ENCODE measurements at regions not wholly inside any gene's neighbourhood (a gene's known extent, or its start where the extent isn't known, plus 50 kb on each side); places are given as distances from the start of the nearest gene placed in this dataset.

- WGBS (ENCODE audit: insufficient coverage, insufficient replicate concordance, low lambda C conversion rate, missing lambda C conversion rate): 37% methylated on average over 3 of the region's 3 CpGs
- SMC1A ChIA-PET (ENCODE audit: uncharacterized antibody, unreplicated experiment): no interaction called here
- Histone ChIP-seq H3K4me2 (ENCODE audit: control insufficient read depth, insufficient read depth) (no peak overlapping the region), H3K36me3 (ENCODE audit: control insufficient read depth in 2 of 2, insufficient read depth in 2 of 2, low read length in 1 of 2) (no peaks in the 10 kb centered on the region), H2AFZ (ENCODE audit: control insufficient read depth, low read depth, low read length) (no peak overlapping the region), H4K20me1 (ENCODE audit: control insufficient read depth, insufficient read depth) (no peaks in the 10 kb centered on the region), H3K9me3 (replicated peaks; ENCODE audit: control insufficient read depth, insufficient read depth, low read length) (no peaks in the 10 kb centered on the region), H3K4me1 (ENCODE audit: control insufficient read depth, insufficient read depth, low read length) (no peaks in the 10 kb centered on the region), H3K79me2 (ENCODE audit: control insufficient read depth, insufficient read depth, low read length) (no peaks in the 10 kb centered on the region), H3K27me3 (replicated peaks in 1 of 2; ENCODE audit: control insufficient read depth in 2 of 2, insufficient read depth in 2 of 2, low read length in 1 of 2) (no peaks in the 10 kb centered on the region), H3K4me3 (no peak overlapping the region), H3K27ac (ENCODE audit: control insufficient read depth, insufficient read depth) (no peak overlapping the region), H3K9ac (ENCODE audit: control insufficient read depth, insufficient read depth, low read length) (no peak overlapping the region)
- FAIRE-seq (no peak), ATAC-seq (no peak), DNase-seq (ENCODE audit: low read depth, low spot score) (no peak)
- BruUV-seq (replicated peaks): no TSS peak
- no peak for TF ChIP-seq ZNF207 (IDR thresholded peaks at IDR 0.05; ENCODE audit: borderline replicate concordance)
- TF ChIP-seq SP1 (IDR thresholded peaks at IDR 0.05; ENCODE audit: low read depth, low read length): no peak
- TF ChIP-seq STAT1 (conservative IDR thresholded peaks at IDR 0.05): no peak
- TF ChIP-seq EP300 (IDR thresholded peaks at IDR 0.05; ENCODE audit: borderline replicate concordance in 1 of 2, control insufficient read depth in 1 of 2, low read depth in 2 of 2, low read length in 2 of 2): no peak
- TF ChIP-seq TCF12 (IDR thresholded peaks at IDR 0.05; ENCODE audit: low read depth, low read length): no peak
- TF ChIP-seq PML (IDR thresholded peaks at IDR 0.05; ENCODE audit: low read length): no peak
- TF ChIP-seq, protein P1, sequence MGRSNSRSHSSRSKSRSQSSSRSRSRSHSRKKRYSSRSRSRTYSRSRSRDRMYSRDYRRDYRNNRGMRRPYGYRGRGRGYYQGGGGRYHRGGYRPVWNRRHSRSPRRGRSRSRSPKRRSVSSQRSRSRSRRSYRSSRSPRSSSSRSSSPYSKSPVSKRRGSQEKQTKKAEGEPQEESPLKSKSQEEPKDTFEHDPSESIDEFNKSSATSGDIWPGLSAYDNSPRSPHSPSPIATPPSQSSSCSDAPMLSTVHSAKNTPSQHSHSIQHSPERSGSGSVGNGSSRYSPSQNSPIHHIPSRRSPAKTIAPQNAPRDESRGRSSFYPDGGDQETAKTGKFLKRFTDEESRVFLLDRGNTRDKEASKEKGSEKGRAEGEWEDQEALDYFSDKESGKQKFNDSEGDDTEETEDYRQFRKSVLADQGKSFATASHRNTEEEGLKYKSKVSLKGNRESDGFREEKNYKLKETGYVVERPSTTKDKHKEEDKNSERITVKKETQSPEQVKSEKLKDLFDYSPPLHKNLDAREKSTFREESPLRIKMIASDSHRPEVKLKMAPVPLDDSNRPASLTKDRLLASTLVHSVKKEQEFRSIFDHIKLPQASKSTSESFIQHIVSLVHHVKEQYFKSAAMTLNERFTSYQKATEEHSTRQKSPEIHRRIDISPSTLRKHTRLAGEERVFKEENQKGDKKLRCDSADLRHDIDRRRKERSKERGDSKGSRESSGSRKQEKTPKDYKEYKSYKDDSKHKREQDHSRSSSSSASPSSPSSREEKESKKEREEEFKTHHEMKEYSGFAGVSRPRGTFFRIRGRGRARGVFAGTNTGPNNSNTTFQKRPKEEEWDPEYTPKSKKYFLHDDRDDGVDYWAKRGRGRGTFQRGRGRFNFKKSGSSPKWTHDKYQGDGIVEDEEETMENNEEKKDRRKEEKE (IDR thresholded peaks at IDR 0.05): no peak
- no peak for TF ChIP-seq PRDM15 (CRISPR knock-in tag; IDR thresholded peaks at IDR 0.05)
- TF ChIP-seq NBN (IDR thresholded peaks at IDR 0.05): no peak
- TF ChIP-seq NFIC (IDR thresholded peaks at IDR 0.05; ENCODE audit: low read depth, low read length): no peak
- TF ChIP-seq ZZZ3 (IDR thresholded peaks at IDR 0.05; ENCODE audit: control insufficient read depth, insufficient read length, low read depth): no peak
- TF ChIP-seq TCF3 (IDR thresholded peaks at IDR 0.05; ENCODE audit: borderline replicate concordance, insufficient read depth, low read depth, low read length): no peak
- TF ChIP-seq RCOR1 (conservative IDR thresholded peaks at IDR 0.05; ENCODE audit: low read depth, low read length): no peak
- TF ChIP-seq KLF5 (IDR thresholded peaks at IDR 0.05; ENCODE audit: partially characterized antibody): no peak
- no peak for TF ChIP-seq LARP7 (IDR thresholded peaks at IDR 0.05)
- no peak for TF ChIP-seq BCL3 (IDR thresholded peaks at IDR 0.05; ENCODE audit: borderline replicate concordance, insufficient read depth, low read depth, low read length, poor library complexity, severe bottlenecking)
- TF ChIP-seq KAT2A (conservative IDR thresholded peaks at IDR 0.05; ENCODE audit: control insufficient read depth, low read depth, low read length): no peak
- TF ChIP-seq JUND (IDR thresholded peaks at IDR 0.05; ENCODE audit: low read depth, low read length): no peak
- POLR2A ChIA-PET: no interaction called here
- CTCF ChIA-PET: no interaction called here
- RAD21 ChIA-PET (ENCODE audit: unreplicated experiment): no interaction called here
- in situ Hi-C loops (cut with MboI) (no loop called here), intact Hi-C loops (cut with micrococcal nuclease; ENCODE audit: unreplicated experiment) (no loop called here)
Observed at GRCh38 chr12:90808568-90808967, 146.4 kb downstream of the CCER1 start.

Measured in GM12878 (cell line).